GM18519 (cell line): ENCODE measurements at regions not wholly inside any gene's neighbourhood (a gene's known extent, or its start where the extent isn't known, plus 50 kb on each side); places are given as distances from the start of the nearest gene placed in this dataset.
"Not testable (repeated sequence)": the region's sequence is repeated elsewhere in the genome, so short reads cannot be mapped to it uniquely, and the experiment has no call there.

Experiments
- ATAC-seq: cut with Tn5 transposase; IDR thresholded peaks from one replicate; pipeline ENCODE4 v1.9.1; 2021; ENCODE audit warnings: mild to moderate bottlenecking, moderate library complexity; ENCODE audit not compliant: unreplicated experiment, low FRiP score

DNA sequence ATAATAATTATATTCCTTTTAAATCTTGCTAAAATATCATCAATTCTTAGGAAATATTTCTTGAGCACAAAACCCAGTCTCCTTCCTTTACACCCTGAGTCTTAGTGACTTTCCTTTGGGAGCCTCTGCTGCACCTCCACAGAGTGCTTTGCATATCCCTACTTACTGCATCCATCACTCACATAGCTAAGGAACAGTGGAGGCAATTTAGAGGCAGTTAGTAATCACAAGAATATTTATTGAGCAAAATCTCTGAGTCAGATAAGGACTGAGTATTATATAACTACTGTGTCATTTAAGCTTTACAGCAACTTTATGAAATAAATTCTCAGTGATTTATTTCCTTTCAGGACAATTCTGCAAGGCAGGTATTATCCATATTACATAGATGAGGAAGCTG lies 327.7 kb downstream of the TMX3 start:
- ATAC-seq = no peak

GRCh38 chr18:68383979-68384378 lies 330.9 kb downstream of the TMX3 start:
- not testable (repeated sequence) for ATAC-seq

DNA sequence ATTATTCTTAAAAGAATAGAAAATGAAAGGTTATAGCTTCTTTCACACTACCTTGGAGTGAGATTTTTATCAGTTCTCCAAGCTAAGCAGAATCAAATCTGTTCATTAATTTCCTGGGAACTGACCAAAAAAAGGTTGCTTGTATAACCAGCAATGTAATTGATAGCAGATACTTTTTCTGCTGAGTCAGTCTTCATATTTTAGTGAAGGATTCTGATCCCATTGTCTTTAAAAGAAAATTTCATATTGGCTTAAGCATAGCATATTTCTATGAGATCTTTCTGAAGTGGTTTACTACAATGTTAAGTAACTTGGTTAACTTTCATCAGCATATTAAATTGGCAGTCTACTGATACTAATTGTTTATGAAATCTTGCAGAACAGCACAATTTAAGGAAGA lies 338.0 kb downstream of the TMX3 start:
- no peak for ATAC-seq

DNA sequence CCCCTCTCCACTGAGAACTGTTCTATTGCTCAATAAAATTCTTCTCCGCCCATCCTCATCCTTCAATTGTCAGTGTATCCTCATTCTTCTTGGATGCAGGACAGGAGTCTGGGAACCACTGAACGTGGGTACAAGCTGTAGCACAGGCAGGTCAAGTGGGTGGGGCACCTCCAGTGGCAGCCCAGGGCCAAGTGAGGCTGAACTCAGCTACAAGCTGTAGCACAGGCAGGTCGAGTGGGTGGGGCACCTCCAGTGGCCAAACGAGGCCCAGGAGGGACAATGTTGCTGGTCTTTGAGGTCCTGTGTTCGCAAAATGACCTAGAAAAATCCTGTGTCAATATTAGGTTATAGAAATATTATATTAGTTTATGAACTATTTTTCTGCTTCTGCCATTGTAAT lies 352.0 kb downstream of the TMX3 start:
- ATAC-seq = no peak

GRCh38 chr18:68355637-68356036 lies 359.3 kb downstream of the TMX3 start:
- ATAC-seq = no peak

- no peak for ATAC-seq
Measured at GRCh38 chr18:68354176-68354575, 360.7 kb downstream of the TMX3 start.

- no peak for ATAC-seq
Measured at GRCh38 chr18:68342039-68342659, 372.8 kb downstream of the TMX3 start.

DNA sequence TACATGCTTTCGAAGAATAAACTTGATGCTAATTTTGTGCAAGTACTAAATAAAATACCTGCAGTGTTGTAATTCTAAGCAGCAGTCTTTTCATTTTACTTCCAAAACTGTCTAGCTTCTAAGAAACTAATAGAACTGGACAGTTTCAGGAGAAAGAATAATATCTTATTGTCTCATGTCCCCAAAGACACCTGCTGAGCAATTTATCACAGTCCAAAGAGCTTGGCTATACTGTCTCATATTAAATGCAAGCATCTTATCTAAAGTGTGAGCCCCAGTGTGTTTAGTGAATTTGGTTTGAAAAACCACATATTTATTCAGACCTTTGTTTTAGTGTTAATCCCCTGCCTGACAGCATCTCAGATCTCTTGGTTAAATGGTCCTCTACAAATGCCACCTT lies 374.3 kb downstream of the TMX3 start:
- ATAC-seq = no peak

DNA sequence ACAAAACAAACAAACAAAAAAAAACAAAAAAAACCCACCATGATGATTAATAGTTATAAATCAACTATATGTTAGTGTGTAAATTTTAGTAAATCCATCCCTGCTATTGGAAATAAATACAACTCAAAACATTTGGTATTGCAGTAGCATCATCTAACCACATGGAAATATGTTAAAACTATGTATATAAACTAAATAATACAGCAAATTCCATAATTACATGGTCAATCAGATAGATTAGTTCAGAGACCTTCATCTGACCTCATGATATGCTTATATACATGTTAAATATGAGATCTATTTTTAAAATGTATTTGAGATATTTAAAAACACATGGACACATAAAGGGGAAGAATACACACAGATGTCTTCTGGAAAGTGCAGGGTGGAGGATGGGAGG lies 384.2 kb downstream of the TMX3 start:
- ATAC-seq = no peak

DNA sequence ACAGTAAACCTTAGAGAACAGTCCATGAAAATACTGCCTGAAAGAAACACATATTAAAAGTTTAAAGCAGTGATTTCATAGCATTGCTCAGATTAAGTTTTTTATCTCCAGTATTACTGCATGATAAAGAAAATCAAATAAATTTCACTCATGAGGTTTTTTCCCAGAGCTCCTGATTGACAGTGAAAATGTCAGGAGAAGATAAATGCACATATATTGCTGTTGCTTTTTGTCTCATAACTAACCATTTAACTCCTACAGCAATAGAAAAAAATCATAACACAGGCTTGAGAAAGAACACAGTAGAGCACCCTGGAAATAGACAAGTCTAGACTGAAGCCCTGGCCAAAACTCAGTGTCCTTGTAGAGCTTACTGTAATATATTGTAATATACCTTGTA lies 391.0 kb downstream of the TMX3 start:
- no peak for ATAC-seq

DNA sequence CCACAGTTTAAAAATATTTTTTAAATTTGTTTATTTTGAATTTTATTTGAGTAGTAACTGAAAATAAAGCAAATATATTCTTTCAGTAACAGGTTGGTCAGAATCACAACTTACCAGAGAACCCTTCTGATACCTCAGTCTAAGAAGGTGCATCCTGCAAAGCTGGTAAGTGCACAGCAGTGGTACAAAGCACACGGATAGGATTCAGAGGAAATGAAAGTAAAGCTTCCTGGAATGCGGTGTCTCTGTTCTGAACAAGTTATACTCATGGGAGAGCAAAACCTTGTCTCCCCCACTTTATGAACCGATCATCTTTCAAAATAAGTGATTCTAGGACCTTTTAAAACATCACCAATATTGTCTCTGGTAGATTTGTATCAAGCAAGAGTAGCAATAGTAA lies 398.3 kb downstream of the TMX3 start:
- no peak for ATAC-seq

- ATAC-seq = no peak
Measured at GRCh38 chr18:68314403-68314802, 400.5 kb downstream of the TMX3 start.

DNA sequence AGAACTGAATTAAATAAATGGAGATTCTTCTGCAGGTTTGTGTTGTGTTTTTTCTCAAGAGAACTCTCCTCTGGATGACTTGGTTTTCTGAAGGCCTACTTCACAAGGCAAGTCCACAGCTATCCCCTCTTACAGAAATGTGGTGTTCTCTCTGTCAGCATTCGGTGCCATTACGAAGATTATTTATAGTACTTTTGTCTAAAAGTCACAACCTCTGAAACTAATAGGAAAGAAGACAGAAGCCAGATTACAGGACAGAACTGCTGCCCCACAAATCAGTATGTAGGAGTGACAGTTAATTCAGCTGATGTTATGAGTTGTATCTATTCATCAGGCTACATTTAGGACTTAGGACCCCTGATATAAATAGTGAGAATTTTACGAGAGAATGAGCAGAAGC lies 413.5 kb downstream of the TMX3 start:
- no peak for ATAC-seq

DNA sequence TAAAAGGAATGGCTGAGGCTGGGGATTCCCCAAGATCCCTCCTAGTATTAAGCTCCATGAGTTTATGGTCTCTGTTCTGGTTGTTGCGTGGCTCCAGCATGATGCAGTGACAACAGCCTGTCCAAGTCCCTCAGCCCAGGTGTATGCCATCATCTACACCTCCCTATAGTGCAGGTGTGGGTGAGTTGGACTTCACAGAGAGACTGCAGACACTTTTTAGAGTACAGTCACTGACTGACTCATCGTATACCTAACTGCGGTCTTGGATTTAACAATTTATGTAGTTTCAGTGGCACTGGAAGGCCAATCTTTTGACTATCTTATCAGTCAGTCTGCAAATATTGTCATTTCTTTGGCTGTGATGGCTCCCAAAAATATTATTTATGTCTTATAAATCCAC lies 415.0 kb downstream of the TMX3 start:
- no peak for ATAC-seq

- ATAC-seq = no peak
Measured at GRCh38 chr18:68298330-68298729, 416.6 kb downstream of the TMX3 start.

GRCh38 chr18:68288408-68288807 lies 426.5 kb downstream of the TMX3 start:
- ATAC-seq = no peak

DNA sequence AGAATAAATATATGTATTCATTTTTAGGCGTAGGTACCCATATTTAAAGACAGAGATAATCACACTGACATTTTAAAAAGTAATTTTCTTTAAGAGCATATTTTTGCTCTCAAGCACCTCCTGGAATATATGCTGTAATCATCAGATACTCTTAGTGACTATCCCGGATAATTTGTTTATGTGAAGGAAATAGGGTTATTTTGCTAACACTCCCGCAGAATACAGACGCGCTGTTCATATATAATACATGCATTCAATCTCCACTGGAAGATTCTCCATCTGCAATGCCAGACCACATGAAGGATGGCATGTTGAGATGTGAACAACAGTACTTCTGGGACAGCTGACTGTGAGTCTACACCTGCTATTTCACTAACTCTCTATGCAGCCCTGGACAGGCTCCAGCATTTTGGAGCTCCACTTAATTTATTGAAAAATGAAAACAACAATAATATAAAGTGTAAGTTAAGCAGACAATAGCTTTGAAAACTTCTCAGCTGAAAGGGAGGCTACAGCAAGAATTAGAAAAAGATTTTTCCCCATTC lies 430.6 kb downstream of the TMX3 start:
- ATAC-seq = no peak

DNA sequence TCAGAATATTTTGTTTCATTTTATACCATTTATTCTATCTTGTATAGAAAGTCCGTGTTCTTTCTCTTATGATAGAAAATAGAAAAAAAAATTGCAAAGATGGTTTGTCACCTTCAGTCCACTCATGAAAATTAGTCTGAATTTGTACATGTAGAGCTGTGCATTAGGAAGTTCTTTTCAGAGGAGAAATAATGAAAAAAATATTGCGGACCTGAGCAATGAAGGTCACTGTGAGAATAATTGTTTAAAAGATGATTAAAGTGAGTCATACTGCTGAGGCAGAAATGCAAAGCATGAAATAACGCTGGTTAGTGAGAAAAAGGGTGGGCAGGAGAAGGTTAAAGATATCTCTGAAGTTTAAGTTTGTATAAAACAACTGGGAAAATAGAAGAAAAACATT lies 431.1 kb downstream of the TMX3 start:
- ATAC-seq = no peak

GRCh38 chr18:68282232-68282631 lies 432.7 kb downstream of the TMX3 start:
- no peak for ATAC-seq

- ATAC-seq = no peak
Measured at GRCh38 chr18:68275616-68276015, 439.3 kb downstream of the TMX3 start.

GRCh38 chr18:68270017-68270416 lies 444.9 kb downstream of the TMX3 start:
- ATAC-seq = no peak

- ATAC-seq = no peak
Measured at GRCh38 chr18:68267583-68267982, 447.3 kb downstream of the TMX3 start.

DNA sequence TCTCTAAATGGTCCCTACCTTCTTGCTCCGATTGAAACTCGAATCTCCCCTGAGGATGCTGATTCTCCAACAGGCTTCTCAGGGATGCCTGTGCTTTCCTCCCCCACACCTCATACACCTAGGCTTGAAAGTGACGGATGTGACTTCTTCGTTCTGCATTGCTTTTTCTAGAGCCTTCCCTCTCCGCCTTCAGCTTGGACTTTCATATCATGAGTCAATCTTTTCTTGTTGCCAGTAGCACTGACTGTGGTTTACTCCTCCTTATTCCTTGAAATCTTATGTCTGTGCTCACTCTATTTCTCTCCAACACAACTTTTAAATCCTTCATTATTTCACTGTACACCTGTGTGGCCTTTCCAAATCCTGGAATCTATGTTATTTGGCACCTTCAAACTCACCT lies 451.4 kb downstream of the TMX3 start:
- ATAC-seq = no peak
